ENCODE measurements at regions not wholly inside any gene's neighbourhood (a gene's known extent, or its start where the extent isn't known, plus 50 kb on each side); places are given as distances from the start of the nearest gene placed in this dataset.
A peak's percentile ranks its signal among the peaks of the same experiment; 100 is the strongest.
"Not testable (repeated sequence)": the region's sequence is repeated elsewhere in the genome, so short reads cannot be mapped to it uniquely, and the experiment has no call there.

DNA sequence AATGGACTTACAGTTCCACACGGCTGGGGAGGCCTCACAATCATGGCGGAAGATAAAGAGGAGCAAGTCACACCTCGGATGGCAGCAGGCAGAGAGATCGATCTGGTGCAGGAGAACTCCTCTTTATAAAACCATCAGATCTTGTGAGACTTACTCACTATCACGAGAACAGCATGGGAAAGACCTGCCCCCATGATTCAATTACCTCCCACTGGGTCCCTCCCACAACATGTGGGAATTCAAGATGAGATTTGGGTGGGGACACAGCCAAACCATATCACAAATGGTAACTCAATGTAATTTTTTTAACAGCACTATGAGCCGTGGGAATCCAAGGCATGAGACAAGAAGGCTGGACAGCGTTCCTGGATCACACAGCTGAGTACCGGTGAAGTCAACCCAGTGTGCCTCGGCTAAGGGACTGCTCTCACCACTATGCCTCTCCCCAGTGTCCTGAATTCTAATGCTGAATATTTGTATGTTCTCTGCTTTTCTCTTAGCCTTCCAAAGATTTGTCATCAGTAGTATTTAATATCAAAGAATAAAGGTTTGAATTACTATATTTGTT is 84.3 kb downstream of the IRS2 start:
- DNase-seq (ENCODE audit: low read depth): not testable (repeated sequence)

DNA sequence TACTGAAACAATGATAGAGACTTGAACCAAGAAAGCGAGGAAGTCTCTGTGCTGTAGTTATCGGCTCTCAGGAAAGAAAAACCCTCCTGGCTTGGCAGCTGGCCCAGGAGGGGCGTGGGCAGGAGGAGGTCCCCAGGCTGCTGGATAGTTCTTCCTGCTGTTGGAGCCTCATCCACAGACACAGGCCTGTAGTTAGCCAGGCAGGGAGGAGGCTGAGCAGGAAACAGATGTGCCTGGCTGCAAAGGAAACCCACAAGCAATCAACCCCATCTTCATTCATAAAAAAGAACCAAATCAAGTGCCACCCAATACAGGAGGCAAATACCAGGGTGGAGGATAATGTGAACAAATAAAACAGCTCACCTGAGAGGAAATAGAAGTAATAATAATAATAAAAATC is 86.2 kb downstream of the IRS2 start:
- peak; percentile 87 for DNase-seq (ENCODE audit: low read depth)

- no peak for DNase-seq (ENCODE audit: low read depth)
Measured at GRCh38 chr13:109699628-109700071, 86.7 kb downstream of the IRS2 start.

DNA sequence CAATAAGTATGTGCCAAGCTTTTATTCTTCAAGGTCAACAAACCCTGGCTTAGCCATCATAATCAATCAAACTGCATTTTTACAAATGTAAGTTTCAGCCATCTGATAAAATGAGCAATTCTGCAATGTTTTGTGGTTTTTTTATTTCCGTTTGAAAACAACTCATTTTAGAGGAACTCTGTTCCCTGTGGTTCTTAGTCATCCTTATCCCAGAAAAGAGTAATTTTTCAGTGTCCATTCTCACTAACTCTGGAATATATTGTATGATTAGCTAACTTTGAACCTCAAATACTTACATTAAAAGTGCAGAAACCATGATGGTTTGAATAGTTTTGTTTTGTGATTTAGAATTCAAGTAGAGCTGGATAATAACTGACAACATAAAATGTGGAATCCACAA is 87.6 kb downstream of the IRS2 start:
- no peak for DNase-seq (ENCODE audit: low read depth)

DNA sequence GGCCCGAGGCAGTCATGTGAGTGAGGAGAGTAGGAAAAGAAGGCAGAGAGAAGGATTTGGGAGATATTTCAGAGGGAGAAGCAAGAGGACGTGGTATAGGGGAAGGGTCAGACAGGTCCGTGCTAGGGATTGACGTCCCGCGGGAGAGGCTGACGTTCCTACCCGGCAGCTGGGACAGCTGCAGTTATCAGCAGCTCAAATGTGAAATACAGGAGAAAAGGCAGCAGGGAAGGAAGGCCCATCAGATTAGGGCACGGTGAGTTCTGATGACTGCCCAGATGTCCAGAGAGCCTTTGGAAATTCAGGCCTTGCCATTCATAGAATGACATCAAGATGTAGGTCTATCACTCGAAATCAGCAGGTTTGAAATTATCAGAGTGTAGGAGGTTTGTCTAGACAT is 88.4 kb downstream of the IRS2 start:
- DNase-seq (ENCODE audit: low read depth): no peak

DNA sequence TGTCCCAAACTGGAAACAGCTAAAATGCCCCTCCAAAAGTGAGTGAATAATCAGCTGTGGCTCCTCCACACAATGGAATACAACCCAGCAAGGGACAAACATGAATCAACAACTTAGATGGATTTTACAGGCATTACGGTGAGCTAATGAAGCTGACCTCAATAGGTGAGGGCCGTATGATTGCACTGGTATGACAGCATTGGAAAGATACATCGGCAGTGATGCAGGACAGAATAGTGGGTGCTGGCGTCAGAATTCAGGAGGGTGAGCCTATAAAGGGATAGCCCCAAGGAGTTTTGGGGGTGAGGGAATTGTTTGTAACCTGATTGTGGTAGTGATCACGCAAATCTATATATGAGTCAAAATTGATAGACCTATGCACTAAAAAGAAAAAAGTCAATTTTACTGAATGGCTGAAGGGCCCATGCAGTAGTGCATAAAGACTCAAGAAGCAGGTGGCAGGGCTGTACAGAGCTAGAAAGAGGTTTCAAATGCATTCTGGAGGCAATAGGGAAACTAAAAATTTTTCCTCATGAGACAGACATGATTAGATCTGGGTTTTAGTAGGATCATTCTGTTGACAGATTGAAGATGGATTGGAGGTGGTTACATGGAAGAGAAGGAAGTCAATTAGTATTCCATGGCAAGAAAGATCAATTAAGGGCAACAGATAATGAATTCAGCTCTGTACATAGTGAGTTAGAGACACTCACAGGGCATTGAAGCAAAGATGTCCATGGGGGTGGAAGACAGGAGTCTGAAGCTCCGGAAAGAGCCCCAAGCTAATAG is 90.8 kb downstream of the IRS2 start:
- no peak for DNase-seq (ENCODE audit: low read depth)

DNA sequence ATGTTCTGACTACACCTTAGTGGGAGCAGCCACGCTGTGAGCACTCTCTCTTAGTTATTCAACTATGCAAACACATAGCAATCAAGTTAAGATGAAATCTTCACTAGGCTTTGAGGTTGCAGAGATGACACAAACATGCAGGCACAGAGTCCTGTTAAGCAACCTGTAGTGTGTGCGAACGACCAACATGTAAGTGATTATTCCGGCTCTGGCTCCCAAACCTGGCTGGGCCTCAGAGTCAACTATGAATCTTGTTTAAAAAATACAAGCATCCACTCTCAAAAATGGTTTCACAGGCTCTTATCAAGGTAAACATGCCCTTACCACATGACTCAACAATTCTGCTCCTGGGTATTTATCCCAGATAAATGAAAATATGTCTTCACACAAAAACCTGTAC is 91.4 kb downstream of the IRS2 start:
- no peak for DNase-seq (ENCODE audit: low read depth)

DNA sequence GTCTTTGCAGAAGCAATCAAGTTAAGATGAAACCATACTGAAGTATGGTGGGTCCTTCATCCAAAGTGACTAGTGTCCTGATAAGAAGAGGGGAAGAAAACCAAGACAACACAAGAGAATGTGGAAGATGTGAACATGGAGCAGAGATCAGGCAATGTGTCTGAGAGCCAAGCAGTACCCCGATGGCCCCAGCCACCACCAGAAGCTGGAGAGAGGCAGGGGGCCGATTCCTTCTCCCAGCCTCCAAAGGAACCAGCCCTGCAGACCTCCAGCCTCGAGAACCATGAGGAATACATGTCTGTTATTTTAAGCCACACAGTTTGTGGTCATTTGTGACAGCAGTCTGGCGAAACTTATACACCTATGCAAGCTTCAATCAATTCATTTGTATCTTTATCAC is 93.2 kb downstream of the IRS2 start:
- no peak for DNase-seq (ENCODE audit: low read depth)

- no peak for DNase-seq (ENCODE audit: low read depth)
Measured at GRCh38 chr13:109691689-109692088, 94.7 kb downstream of the IRS2 start.

- DNase-seq (ENCODE audit: low read depth): no peak
Measured at GRCh38 chr13:109687559-109688448, 98.6 kb downstream of the IRS2 start.

DNA sequence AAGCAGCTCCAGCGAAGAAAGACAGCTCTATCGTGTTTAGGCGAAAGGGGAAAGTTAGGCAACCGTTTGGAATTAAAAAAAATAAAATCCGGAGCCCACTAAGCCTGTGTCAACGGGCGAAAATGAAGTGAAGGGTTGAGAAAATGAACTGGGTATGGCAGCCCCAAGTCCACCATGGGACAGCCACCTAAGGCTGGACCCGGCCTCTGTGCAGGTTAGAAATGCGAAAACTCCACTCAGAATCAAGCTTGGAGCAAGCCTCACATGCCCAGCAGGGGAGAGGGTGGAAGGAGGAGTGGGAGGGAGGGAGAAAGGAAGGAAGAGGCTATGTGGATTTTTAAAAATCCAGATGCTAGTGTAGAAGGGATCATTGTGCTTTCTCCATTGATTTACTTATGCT is 101.2 kb downstream of the IRS2 start:
- no peak for DNase-seq (ENCODE audit: low read depth)

- no peak for DNase-seq (ENCODE audit: low read depth)
Measured at GRCh38 chr13:109684824-109685202, 101.6 kb downstream of the IRS2 start.

GRCh38 chr13:109684084-109684823 is 102.1 kb downstream of the IRS2 start:
- DNase-seq (ENCODE audit: low read depth): no peak

GRCh38 chr13:109682534-109683244 is 103.7 kb downstream of the IRS2 start:
- no peak for DNase-seq (ENCODE audit: low read depth)

DNA sequence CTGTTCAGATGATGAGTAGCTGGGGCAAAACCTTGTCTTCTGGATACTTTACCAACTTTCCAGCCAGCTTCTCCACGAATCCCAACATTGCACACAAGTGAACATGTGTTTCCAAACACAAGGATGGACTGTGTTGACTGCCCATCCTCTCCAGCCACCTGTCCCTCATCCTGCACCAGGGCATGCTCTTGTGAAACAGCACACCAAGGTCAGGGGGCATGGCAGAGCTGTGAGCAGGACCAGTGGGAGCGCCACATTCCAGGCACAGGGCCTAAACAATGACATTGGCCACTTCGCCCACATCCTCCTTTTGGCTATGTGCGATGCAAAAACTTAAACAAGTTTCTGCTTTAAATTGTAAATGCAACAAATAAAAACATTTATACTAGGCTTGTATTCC is 105.5 kb downstream of the IRS2 start:
- no peak for DNase-seq (ENCODE audit: low read depth)

- DNase-seq (ENCODE audit: low read depth): no peak
Measured at GRCh38 chr13:109680288-109680687, 106.1 kb downstream of the IRS2 start.

DNA sequence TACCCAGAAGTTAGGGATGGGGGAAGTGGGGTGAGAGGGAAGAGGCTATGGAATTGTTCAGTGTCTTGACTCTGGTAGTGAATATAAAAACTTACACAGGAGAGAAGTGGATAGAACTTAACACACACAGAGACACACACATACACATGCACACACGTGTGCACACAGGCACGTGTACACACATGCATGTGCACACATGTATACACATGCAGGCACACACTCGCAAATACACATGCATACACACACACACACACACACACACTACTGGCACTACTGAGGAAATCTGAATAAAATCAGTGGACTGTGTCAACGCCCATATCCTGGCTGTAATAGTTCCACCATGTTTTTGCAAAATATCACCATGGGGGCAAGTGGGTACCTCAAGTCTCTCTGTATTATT is 107.9 kb downstream of the IRS2 start:
- no peak for DNase-seq (ENCODE audit: low read depth)

GRCh38 chr13:109677206-109677605 is 109.2 kb downstream of the IRS2 start:
- DNase-seq (ENCODE audit: low read depth): no peak

GRCh38 chr13:109673477-109673876 is 112.9 kb downstream of the IRS2 start:
- no peak for DNase-seq (ENCODE audit: low read depth)

GRCh38 chr13:109672545-109672944 is 113.8 kb downstream of the IRS2 start:
- no peak for DNase-seq (ENCODE audit: low read depth)

DNA sequence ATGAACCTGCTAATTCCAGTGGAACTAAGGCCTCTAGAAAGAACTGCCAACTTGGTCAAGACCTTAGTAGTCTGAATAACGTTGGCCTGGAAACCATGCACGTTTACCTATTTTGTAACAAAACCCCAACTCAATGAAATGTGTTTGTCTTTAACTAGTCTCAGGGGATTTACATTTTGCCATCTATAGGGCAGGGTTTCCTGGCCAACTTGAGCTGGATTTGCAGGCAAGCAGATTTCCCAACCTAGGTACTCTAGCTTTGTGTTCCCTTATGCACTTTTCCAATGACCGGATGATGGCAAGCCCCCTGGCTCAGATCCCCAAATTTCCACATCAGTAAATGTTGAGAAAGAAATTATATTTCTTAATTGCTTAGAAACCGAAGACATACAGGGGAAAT is 114.5 kb downstream of the IRS2 start:
- no peak for DNase-seq (ENCODE audit: low read depth)

- no peak for DNase-seq (ENCODE audit: low read depth)
Measured at GRCh38 chr13:109670776-109671175, 115.6 kb downstream of the IRS2 start.
